Activated naive CD8-positive, alpha-beta T cell treated with anti-CD3 and anti-CD28 coated beads for 36 hours (primary cell): ENCODE measurements at regions not wholly inside any gene's neighbourhood (a gene's known extent, or its start where the extent isn't known, plus 50 kb on each side); places are given as distances from the start of the nearest gene placed in this dataset.

Experiments used
- DNase-seq: peaks from one replicate; pipeline ENCODE4 v3.0.0; 2021
- H3K27ac Mint-ChIP-seq: one replicate; pipeline ENCODE4 v1.8.0; 2022; ENCODE audit warnings: mild to moderate bottlenecking, moderate library complexity, mixed read lengths
- H3K27me3 Mint-ChIP-seq: one replicate; pipeline ENCODE4 v1.8.0; 2022; ENCODE audit warnings: mild to moderate bottlenecking, mixed read lengths
- H3K36me3 Mint-ChIP-seq: one replicate; pipeline ENCODE4 v1.8.0; 2021; ENCODE audit warnings: mild to moderate bottlenecking, mixed read lengths
- H3K4me1 Mint-ChIP-seq: one replicate; pipeline ENCODE4 v1.8.0; 2021; ENCODE audit warnings: mixed read lengths
- H3K4me3 Mint-ChIP-seq: one replicate; pipeline ENCODE4 v1.8.0; 2022; ENCODE audit warnings: mild to moderate bottlenecking, moderate library complexity, mixed read lengths
- H3K9me3 Mint-ChIP-seq: one replicate; pipeline ENCODE4 v1.8.0; 2022; ENCODE audit warnings: mixed read lengths

DNA sequence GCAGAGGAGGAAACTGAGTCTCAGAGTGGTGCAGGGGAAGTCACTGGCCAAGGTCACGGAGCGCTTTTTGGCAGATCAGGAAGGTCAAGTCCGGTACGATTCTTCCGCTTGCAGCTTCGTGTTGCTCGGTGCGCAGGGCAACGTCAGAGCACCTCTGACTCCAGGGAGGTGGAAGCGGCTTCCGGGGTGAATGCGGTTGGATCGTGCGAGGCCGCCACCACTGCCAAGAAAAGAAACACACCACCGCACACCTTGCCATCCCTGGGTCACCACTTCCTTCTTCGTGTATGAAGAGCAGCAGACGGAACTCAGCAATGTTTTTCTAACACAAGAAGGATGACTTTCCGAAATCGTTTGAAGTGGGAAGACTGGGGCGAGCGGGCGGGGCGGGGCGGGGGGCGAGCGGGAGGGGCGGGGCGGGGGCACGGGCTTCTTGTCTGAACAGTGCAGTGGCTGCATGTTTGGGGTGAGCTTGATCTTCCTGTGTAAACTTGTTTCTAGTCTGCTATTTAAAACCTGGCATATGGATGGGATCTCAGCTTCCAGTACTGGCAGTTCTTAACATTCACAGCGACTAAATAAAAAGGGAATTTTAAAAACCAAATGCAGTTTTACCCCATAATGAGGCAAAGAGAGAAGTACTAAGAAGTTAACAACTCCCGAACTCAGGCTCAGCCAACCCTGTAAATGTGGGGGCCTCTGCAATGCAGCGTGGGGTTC, 300.0 kb downstream of the RRAGC start:
- peaks cover 32% of the 10 kb centered on the region for H3K27me3 Mint-ChIP-seq
- peak overlapping the region; percentile 89 for H3K27ac Mint-ChIP-seq
- H3K4me3 Mint-ChIP-seq: peak overlapping the region; percentile 73
- H3K4me1 Mint-ChIP-seq: peaks cover 71% of the 10 kb centered on the region
- DNase-seq: peak; percentile 87
- H3K36me3 Mint-ChIP-seq: peaks cover 1% of the 10 kb centered on the region
- no peaks in the 10 kb centered on the region for H3K9me3 Mint-ChIP-seq

DNA sequence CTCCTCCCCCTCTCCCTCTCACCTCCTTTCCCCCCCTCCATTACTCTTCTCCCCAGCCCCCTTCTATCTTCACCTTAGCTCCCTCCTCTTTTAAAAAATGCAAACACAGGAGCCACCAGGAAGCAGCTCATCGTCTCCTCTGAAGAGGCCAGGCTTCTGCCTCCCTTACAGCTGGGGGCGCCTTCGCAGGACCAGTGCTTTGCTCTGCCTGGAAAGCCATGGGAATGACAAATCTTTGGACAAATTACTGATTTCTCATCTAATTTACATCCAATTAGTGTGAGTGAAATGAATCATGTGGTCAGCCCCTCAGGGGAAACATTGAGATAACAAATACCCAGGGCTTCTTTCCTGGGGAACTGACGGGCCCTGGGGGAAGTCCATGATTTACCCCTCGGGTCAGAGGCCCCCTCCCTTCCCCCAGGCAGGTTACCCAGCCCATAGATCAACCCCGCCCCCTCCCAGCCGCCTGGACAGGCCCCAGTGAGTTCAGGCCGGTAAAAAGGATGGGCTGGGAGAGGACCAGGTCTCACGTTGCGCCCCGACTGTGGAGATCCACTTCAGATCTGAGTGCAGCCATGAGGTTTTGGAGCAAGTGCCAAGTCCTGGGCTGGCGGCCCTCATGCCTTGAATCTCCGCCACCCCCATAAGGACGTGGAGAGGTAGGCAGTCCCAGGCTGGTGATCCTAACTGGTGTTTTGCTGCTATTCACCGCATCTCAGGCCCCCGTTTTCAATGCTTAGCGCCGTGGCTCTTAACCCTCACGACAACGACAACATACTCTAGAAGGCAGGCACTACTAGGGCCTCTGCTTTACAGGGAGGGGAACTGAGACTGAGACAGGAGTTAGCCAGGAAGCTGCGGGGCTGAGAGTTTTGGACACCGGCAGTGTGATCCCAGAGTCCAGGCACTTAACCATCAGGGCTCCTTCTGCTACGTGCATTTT, 300.8 kb downstream of the RRAGC start:
- no peaks in the 10 kb centered on the region for H3K9me3 Mint-ChIP-seq
- peak overlapping the region; percentile 88 for H3K27ac Mint-ChIP-seq
- peak; percentile 33 for DNase-seq
- H3K27me3 Mint-ChIP-seq: peaks cover 29% of the 10 kb centered on the region
- peaks cover 64% of the 10 kb centered on the region for H3K4me1 Mint-ChIP-seq
- H3K36me3 Mint-ChIP-seq: no peaks in the 10 kb centered on the region
- H3K4me3 Mint-ChIP-seq: peak overlapping the region; percentile 73

DNA sequence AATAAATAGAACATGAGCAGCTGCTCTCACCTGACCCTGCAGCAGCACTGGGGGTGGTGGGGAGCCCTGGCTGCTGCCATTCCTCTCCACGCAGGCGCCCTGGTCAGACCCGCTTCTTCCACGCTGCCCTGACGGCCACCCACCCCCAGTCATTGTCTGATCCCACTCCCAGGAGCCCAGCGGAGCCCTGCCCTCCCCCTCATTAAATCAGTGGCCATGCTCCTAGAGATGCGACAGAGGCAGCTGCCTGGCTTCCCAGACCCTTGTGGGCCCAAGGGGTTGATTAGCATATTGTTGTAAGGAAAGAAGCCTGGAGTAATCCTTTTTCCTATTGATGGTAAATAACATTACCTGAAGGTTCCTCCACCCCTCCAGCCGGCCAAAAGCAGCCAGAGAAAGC, 301.5 kb downstream of the RRAGC start:
- Mint-ChIP-seq H3K36me3 (no peaks in the 10 kb centered on the region), H3K4me3 (no peak overlapping the region), H3K4me1 (peaks cover 59% of the 10 kb centered on the region), H3K27me3 (peaks cover 26% of the 10 kb centered on the region), H3K9me3 (no peaks in the 10 kb centered on the region), H3K27ac (peak overlapping the region; percentile 88)
- DNase-seq: no peak

DNA sequence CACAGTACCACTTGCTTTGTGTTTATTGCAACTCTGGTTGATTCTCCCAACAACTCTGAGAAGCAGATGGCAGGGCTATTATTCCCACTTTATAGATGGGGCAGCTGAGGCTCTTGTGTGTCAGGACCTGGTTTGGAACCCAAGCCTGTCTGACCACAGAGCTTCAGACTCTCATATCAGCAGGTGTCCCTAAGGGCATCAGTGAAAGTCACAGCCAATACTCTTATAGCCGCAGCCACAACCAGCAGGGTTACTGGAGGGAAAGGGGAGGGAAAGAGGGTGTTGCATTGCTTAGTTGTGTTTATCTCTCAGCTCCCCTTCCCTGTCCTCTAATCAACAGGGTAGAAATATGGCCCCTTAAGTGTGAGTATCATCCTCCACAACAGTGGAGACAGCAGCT, 304.0 kb downstream of the RRAGC start:
- Mint-ChIP-seq H3K36me3 (no peaks in the 10 kb centered on the region), H3K4me3 (no peak overlapping the region), H3K4me1 (peaks cover 48% of the 10 kb centered on the region), H3K27ac (no peak overlapping the region), H3K27me3 (peaks cover 13% of the 10 kb centered on the region), H3K9me3 (no peaks in the 10 kb centered on the region)
- DNase-seq: no peak

DNA sequence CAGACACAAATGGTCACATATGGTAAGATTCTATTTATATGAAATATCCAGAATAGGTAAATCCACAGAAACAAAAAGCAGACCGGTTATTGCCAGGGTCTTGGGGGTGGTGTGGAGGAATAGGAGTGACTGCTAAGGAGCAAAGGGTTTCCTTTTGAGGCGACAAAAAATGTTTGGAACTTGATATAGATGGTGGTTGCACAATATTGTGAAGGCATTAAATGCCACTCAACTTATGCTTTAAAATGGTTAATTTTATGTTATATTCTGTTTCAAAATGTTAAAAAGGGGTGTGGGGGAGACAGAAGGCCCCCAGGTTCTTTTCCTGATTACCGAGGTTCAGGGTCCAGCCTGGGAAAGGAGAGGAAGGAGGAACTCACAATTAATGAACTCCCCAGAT, 304.4 kb downstream of the RRAGC start:
- DNase-seq: no peak
- Mint-ChIP-seq H3K27ac (no peak overlapping the region), H3K9me3 (no peaks in the 10 kb centered on the region), H3K36me3 (no peaks in the 10 kb centered on the region), H3K4me1 (peaks cover 44% of the 10 kb centered on the region), H3K27me3 (peaks cover 18% of the 10 kb centered on the region), H3K4me3 (no peak overlapping the region)

DNA sequence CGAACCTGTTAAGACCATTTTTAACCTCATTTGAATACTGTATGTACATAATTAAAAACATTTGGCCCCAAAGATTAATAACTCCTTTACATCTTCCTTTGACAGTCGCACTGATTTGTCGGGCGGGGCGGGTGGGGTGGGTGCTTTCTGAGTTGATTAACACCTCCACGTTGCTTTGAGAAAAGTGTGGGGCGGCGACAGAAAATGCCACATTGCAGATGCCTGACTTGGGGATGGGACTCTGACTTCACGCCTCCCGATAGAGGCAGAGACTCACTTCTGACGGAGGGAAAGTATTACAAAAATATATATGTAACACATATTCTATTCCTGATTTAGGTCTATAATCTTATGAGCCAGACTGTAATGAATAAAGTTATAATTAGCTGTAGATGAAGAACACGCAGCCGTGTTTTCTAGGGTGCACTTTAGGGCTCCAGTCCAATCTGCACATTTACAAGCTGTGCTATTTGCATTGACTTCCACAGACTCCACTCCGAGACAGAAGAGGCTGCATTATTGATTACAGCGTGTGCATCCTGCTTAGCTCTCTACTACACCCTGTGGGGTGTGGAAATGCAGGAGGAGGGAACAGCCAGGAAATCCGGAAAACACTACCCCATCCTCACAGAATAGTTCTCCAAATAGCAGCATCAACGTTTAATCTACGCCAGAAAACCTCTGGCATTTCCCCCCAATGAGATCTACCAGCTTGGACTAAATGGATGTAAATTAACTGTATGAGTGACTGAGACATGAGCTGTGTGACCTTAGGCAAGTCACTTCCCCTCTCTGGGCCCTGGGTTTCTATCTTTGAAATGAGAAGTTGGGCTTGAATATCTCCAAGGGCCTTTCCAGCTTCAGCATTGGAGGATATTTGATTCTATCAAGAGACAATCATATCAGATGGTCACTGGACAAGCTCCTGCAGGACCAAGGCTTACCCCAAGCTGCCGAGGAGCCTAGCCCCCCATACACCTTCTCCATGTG, 308.0 kb downstream of the RRAGC start:
- Mint-ChIP-seq H3K4me1 (peaks cover 9% of the 10 kb centered on the region), H3K27me3 (peaks cover 23% of the 10 kb centered on the region), H3K27ac (no peak overlapping the region), H3K36me3 (no peaks in the 10 kb centered on the region), H3K9me3 (no peaks in the 10 kb centered on the region), H3K4me3 (no peak overlapping the region)
- DNase-seq: no peak

DNA sequence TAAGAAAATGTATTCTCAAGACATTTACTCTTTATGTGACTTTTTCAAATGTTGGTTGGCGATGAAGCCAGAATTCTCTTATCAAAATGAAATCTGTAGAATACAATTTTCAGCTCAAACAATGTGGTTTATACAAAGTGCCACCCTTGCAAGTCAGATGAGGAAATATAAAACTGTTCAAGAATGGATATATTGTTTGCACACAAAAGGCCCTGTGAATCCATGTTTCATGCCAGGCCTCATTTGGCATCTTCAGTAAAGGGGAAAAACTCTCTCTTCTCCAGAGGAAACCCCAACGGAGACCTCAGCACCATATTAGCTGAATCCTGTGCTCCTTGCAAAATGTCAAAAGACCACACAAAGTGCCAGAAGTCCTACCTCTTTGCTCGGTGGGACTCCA, 310.4 kb downstream of the RRAGC start:
- Mint-ChIP-seq H3K9me3 (no peaks in the 10 kb centered on the region), H3K27ac (no peak overlapping the region), H3K27me3 (peaks cover 21% of the 10 kb centered on the region), H3K4me3 (no peak overlapping the region), H3K4me1 (no peaks in the 10 kb centered on the region), H3K36me3 (no peaks in the 10 kb centered on the region)
- no peak for DNase-seq

DNA sequence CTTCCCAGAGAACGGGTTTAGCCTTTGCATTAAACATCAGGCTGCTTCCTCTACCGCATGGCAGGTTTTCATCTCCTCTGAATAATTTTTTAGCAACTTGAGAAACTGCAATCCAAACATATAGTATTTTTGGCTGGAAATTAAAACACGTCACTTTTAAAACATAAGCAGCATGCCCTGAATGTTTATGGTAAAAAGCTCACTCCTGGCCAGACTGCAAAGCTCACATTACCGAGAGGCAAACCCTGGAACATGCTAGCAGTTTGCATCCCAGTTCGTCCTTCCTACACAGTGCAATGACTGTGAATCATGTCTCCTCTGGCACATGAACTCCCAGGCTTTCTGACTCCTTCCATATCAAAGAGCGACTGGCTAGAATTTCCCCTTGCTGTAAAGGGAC, 312.3 kb downstream of the RRAGC start:
- H3K27ac Mint-ChIP-seq: no peak overlapping the region
- H3K36me3 Mint-ChIP-seq: no peaks in the 10 kb centered on the region
- H3K9me3 Mint-ChIP-seq: peaks cover 2% of the 10 kb centered on the region
- DNase-seq: no peak
- H3K4me1 Mint-ChIP-seq: no peaks in the 10 kb centered on the region
- no peak overlapping the region for H3K4me3 Mint-ChIP-seq
- H3K27me3 Mint-ChIP-seq: peaks cover 22% of the 10 kb centered on the region

DNA sequence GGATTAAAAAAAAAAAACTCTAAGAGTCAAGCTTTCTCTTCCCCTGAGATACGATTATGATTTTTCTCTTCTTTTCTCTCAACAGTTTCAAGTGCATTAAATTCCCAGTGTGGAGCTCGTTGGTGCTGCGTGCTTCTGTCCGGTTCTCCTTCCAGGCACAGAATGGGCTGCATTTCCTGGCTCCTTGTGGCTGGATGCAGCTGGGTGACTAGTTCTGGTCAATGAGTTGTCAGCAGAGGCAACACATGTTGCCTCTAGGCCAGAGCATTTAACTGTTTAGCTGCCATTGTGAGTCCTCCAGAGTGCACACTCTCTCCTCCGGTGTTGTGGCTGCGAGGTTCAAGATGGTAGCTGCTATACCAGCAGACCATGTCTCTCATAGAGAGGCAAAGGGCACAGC, 312.9 kb downstream of the RRAGC start:
- H3K4me3 Mint-ChIP-seq: no peak overlapping the region
- no peaks in the 10 kb centered on the region for H3K4me1 Mint-ChIP-seq
- no peaks in the 10 kb centered on the region for H3K36me3 Mint-ChIP-seq
- no peak overlapping the region for H3K27ac Mint-ChIP-seq
- H3K27me3 Mint-ChIP-seq: peaks cover 26% of the 10 kb centered on the region
- no peak for DNase-seq
- H3K9me3 Mint-ChIP-seq: peaks cover 2% of the 10 kb centered on the region

DNA sequence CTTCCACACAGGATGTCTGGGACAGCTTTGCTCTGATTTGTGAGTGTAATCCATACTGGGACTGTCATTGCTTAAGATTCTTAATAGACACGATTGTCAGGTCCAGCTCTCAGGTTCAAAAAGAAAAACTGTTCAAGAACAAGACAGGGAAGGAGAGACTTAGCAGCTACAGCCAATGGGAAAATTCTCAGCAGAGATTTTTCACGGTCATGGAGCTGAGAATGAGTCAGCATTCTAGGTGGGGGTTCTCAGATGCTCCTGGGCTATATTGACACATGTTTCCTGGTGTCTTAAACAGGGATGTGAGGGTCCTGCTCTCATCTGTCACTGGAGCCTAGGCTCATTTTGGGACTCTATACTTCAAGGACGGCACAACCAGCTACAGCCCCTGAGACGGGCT, 318.3 kb downstream of the RRAGC start:
- Mint-ChIP-seq H3K27ac (no peak overlapping the region), H3K4me1 (no peaks in the 10 kb centered on the region), H3K36me3 (no peaks in the 10 kb centered on the region), H3K4me3 (no peak overlapping the region), H3K27me3 (peaks cover 30% of the 10 kb centered on the region), H3K9me3 (peaks cover 2% of the 10 kb centered on the region)
- DNase-seq: no peak

DNA sequence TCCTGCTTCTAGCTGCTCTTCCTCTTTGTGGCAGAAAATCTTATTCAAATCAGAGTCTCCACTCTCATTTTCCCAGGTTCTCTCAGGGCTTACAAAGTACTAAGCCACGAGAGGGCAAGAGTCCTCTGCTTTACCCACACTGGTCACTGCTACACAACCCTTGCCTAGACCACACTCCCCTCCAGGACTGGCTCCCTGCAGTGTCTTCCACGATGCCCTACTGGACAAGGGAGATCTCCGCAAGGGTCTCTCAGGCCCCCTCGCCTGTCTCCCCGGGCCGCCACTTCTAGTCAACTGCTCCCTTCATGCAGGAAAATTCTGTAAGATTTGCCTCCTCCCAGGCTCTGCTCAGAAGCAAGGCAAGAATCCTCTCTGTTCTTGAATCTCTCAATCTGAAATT, 319.6 kb downstream of the RRAGC start:
- Mint-ChIP-seq H3K27ac (no peak overlapping the region), H3K9me3 (peaks cover 2% of the 10 kb centered on the region), H3K27me3 (peaks cover 30% of the 10 kb centered on the region), H3K36me3 (no peaks in the 10 kb centered on the region), H3K4me3 (no peak overlapping the region), H3K4me1 (no peaks in the 10 kb centered on the region)
- no peak for DNase-seq

DNA sequence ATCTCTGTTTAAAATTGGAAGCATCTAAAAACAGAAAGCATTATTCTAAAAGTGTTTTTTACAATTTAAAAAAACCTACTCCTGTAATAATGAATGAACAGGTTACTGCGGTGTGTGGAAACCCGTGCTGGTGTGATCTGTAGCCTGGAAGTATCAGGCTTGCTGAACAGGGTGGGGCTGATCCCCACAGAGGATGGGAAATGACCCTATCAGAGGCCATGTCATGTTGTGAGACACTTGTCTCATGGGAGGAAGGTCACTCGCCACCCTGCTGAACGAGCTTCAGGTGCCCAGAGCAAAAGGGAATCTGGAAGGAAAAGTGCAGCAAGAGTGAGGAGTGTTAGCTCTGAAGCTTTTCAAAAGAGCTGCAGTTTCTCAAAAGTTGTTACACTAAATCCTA, 320.7 kb downstream of the RRAGC start:
- DNase-seq: no peak

DNA sequence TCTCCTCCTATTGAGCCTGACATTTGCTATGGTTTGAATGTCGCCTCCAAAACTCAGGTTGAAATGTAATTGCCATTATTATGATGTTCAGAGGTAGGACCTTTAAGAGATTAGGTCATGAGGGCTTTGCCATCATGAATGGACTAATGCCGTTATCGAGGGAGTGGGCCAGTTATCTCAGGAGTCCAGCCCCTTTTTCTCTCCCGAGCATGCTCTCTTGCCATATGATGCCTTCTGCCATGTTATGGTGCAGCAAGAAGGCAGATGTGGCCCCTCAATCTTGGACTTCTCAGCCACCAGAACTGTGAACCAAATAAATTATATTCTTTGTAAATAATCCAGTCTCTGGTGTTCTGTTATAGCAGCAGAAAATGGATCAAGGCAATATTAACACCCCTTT, 323.5 kb downstream of the RRAGC start:
- DNase-seq: no peak
- H3K4me3 Mint-ChIP-seq: no peak overlapping the region
- peaks cover 18% of the 10 kb centered on the region for H3K4me1 Mint-ChIP-seq
- no peak overlapping the region for H3K27ac Mint-ChIP-seq
- H3K27me3 Mint-ChIP-seq: peaks cover 14% of the 10 kb centered on the region
- H3K36me3 Mint-ChIP-seq: no peaks in the 10 kb centered on the region
- no peaks in the 10 kb centered on the region for H3K9me3 Mint-ChIP-seq

More for the DNA sequence above, 320.7 kb downstream of the RRAGC start:
- Mint-ChIP-seq H3K27ac (no peak overlapping the region), H3K9me3 (peaks cover 1% of the 10 kb centered on the region), H3K4me3 (no peak overlapping the region), H3K36me3 (no peaks in the 10 kb centered on the region), H3K27me3 (peaks cover 27% of the 10 kb centered on the region), H3K4me1 (peaks cover 10% of the 10 kb centered on the region)

DNA sequence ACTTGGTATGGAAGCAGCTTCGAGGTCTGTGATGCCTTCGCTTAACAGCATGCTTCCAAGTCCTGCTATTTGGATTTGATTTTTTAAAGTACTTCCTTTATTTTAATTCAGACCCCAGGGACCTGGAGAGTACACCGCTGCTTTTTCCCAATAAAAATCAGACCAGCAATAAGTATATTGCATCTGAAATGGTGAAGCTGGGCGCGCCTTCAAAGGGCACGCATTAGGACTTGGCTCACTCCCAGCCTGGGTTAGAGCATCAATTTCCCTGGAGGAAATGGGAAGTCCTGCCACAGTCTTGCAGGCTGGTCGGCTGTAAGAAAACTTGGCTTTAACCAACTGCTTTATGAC, 325.1 kb downstream of the RRAGC start:
- H3K4me3 Mint-ChIP-seq: no peak overlapping the region
- peak overlapping the region; percentile 66 for H3K27ac Mint-ChIP-seq
- peaks cover 18% of the 10 kb centered on the region for H3K4me1 Mint-ChIP-seq
- H3K27me3 Mint-ChIP-seq: peaks cover 7% of the 10 kb centered on the region
- H3K9me3 Mint-ChIP-seq: no peaks in the 10 kb centered on the region
- H3K36me3 Mint-ChIP-seq: no peaks in the 10 kb centered on the region
- DNase-seq: no peak
